Neutrophil (primary cell): ENCODE measurements at regions not wholly inside any gene's neighbourhood (a gene's known extent, or its start where the extent isn't known, plus 50 kb on each side); places are given as distances from the start of the nearest gene placed in this dataset.

ENCODE experiments used
- H3K27ac ChIP-seq: fragments of 200-600 bp; sonication (generic); 2 replicates; pipeline ENCODE4 v1.5.1; 2016; ENCODE audit warnings: mild to moderate bottlenecking, moderate library complexity
- H3K27me3 ChIP-seq: fragments of 200-600 bp; sonication (generic); 2 replicates; pipeline ENCODE4 v1.6.0; 2016; ENCODE audit warnings: mild to moderate bottlenecking
- H3K36me3 ChIP-seq: fragments of 200-600 bp; sonication (generic); 2 replicates; pipeline ENCODE4 v1.5.1; 2017
- H3K4me1 ChIP-seq, 2 experiments: fragments of 200-600 bp in 1 of 2; sonication (generic) in 1 of 2; 1 replicate in 1 of 2; 2 replicates in 1 of 2; pipeline versions ENCODE4 v1.5.1 to v1.6.1; 2013 to 2016; ENCODE audit warnings: low read depth in 1 of 2, low read length in 1 of 2, mild to moderate bottlenecking in 1 of 2, moderate library complexity in 1 of 2; ENCODE audit not compliant: control insufficient read depth in 1 of 2, insufficient read depth in 1 of 2
- H3K4me3 ChIP-seq, 2 experiments: fragments of 200-600 bp in 1 of 2; sonication (generic) in 1 of 2; 1 replicate in 1 of 2; 2 replicates in 1 of 2; pipeline ENCODE4 v1.5.1; 2013 to 2016; ENCODE audit warnings: low read depth in 1 of 2, low read length in 1 of 2, mild to moderate bottlenecking in 1 of 2, moderate library complexity in 1 of 2
- H3K9me3 ChIP-seq: fragments of 200-600 bp; sonication (generic); 2 replicates; pipeline ENCODE4 v1.5.1; 2016
- TF ChIP-seq, protein P1 (sequence below): fragments of 200-600 bp; sonication (generic); IDR thresholded peaks from 2 replicates; pipeline ENCODE4 v1.5.1; 2016; ENCODE audit warnings: antibody characterized with exemption

DNA sequence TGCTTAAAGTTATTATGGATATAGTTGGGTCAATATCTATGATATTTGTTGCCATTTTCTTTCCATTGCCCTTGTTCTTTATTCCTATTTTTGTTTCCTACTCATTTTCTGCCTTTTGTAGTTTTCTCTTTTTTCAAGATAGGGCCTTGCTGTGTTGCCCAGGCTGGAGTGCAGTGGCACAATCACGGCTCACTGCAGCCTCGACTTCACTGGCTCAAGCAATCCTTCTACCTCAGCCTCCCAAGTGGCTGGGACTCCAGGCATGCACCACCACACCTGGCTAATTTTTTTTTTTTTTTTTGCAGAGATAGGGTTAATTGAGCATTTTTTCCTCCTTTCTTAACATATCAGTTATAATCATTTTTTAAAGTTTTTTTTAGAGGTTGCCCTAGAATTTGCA is 92.7 kb downstream of the TOMM20 start:
- TF ChIP-seq, protein P1, sequence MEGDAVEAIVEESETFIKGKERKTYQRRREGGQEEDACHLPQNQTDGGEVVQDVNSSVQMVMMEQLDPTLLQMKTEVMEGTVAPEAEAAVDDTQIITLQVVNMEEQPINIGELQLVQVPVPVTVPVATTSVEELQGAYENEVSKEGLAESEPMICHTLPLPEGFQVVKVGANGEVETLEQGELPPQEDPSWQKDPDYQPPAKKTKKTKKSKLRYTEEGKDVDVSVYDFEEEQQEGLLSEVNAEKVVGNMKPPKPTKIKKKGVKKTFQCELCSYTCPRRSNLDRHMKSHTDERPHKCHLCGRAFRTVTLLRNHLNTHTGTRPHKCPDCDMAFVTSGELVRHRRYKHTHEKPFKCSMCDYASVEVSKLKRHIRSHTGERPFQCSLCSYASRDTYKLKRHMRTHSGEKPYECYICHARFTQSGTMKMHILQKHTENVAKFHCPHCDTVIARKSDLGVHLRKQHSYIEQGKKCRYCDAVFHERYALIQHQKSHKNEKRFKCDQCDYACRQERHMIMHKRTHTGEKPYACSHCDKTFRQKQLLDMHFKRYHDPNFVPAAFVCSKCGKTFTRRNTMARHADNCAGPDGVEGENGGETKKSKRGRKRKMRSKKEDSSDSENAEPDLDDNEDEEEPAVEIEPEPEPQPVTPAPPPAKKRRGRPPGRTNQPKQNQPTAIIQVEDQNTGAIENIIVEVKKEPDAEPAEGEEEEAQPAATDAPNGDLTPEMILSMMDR = no peak
- Histone ChIP-seq H3K27me3 (no peaks in the 10 kb centered on the region), H3K36me3 (no peaks in the 10 kb centered on the region), H3K4me1 (peaks cover 2 to 3% of the 10 kb centered on the region in 2 experiments), H3K9me3 (no peaks in the 10 kb centered on the region), H3K27ac (no peak overlapping the region), H3K4me3 (no peak overlapping the region)

DNA sequence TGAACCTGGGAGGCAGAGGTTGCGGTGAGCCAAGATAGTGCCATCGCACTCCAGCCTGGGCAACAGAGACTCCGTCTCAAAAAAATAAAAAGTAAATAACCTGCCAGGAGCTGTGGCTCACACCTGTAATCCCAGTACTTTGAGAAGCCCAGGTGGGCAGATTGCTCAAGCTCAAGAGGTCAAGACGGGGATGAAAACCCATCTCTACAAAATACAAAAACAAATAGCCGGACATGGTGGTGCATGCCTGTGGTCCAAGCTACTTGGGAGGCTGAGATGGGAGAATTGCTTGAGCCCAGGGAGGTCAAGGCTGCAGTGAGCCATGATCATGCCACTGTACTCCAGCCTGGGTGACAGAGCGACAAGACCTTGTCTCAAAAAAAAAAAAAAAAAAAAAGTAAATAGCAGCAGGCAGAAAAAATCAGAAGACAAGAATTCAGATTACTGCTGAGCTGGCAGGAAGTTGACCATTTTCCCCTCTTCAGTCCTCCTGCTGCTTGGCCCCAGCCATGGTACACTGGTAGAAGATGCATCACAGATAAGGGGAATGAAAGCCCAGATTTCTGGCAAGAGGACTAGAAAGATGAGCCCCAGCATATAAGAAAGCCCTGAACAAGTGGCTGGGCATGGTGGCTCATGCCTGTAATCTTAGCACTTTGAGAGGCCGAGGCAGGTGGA is 97.6 kb downstream of the TOMM20 start:
- no peaks in the 10 kb centered on the region for H3K4me1 ChIP-seq
- no peaks in the 10 kb centered on the region for H3K9me3 ChIP-seq
- H3K27me3 ChIP-seq = no peaks in the 10 kb centered on the region
- no peak overlapping the region for H3K4me3 ChIP-seq
- TF ChIP-seq, protein P1 = no peak
- no peaks in the 10 kb centered on the region for H3K36me3 ChIP-seq
- no peak overlapping the region for H3K27ac ChIP-seq

DNA sequence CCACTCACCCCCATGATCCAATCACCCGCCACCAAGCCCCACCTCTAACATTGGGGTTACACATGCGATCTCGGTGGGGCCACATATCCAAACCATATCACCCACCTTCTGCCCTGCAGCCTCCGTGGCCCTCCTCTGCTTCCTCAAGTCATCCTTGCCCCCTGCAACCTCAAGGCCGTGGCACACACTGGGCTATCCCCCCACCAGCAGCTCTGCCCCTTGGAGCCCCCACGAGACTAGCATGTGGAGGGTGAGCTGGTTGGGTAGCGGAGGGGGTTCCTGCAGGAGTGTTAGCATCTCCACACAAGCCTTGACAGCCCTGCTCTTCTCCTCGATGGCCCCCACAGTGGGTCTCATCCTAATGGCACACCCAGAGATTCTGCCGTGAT is 100.8 kb downstream of the TOMM20 start:
- TF ChIP-seq, protein P1 = no peak
- Histone ChIP-seq H3K36me3 (no peaks in the 10 kb centered on the region), H3K27me3 (no peaks in the 10 kb centered on the region)

DNA sequence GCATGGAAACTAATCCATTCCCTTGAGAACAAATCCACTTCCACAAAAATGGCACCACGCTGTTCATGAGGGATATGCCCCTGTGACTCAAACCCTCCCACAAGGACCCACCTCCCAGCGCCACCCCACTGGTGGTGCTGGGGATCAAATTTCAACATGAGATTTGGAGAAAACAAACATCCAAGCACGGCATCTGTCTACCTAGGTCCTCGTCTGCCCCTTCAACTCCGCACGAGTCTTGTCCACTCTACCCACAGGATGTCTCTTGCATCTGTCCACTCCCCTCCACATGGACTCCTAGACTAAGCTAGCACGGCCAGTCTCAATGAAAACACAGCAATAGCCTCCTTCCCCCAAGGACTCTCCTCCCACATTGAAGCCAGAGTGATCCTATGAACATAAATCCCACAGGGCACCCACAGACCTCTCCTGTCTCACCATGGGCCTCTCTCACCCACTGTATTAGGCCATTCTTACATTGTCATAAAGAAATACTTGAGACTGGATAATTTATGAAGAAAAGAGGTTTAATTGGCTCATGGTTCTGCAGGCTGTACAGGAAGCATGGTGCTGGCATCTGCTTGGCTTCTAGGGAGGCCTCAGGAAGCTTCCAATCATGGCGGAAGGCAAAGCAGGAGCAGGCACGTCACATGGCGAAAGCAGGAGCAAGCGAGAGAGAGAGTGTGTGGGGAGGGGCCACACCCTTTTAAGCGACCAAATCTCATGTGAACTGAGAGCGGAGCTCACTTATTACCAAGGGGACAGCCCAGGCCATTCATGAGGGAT is 101.4 kb downstream of the TOMM20 start:
- H3K4me3 ChIP-seq = no peak overlapping the region
- TF ChIP-seq, protein P1 = no peak

More for the DNA sequence above, 100.8 kb downstream of the TOMM20 start:
- no peak overlapping the region for H3K27ac ChIP-seq
- H3K4me1 ChIP-seq = no peaks in the 10 kb centered on the region
- H3K9me3 ChIP-seq = no peaks in the 10 kb centered on the region
- no peak overlapping the region for H3K4me3 ChIP-seq

DNA sequence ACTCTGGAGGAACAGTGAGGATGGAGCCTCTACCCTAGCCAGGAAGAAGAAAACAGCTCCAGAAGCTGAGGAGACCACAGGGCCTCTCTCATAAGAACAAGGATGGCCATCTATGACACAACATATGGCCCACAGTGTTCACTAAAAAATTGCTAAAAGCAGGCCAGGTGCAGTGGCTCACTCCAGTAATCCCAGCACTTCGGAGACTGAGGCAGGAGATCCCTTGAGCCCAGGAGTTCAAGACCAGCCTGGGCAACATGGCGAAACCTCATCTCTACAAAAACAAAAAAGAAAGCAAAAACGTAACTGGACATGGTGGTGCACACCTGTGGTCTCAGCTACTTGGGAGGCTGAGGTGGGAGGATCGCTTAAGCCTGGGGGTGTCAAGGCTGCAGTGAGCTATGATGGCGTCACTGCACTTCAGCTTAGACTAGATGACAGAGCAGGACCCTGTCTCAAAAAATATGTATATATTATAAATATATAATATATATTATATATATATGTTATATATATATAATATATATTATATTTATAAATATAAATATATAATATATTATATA is 103.1 kb downstream of the TOMM20 start:
- no peak overlapping the region for H3K4me3 ChIP-seq
- no peaks in the 10 kb centered on the region for H3K27me3 ChIP-seq
- H3K9me3 ChIP-seq = no peaks in the 10 kb centered on the region
- no peaks in the 10 kb centered on the region for H3K4me1 ChIP-seq
- TF ChIP-seq, protein P1 = no peak
- H3K36me3 ChIP-seq = no peaks in the 10 kb centered on the region
- H3K27ac ChIP-seq = no peak overlapping the region

More for the DNA sequence above, 101.4 kb downstream of the TOMM20 start:
- Histone ChIP-seq H3K36me3 (no peaks in the 10 kb centered on the region), H3K4me1 (no peaks in the 10 kb centered on the region), H3K27me3 (no peaks in the 10 kb centered on the region), H3K27ac (no peak overlapping the region), H3K9me3 (no peaks in the 10 kb centered on the region)
